Mesodermal cell (in vitro differentiated cells): ENCODE measurements at regions not wholly inside any gene's neighbourhood (a gene's known extent, or its start where the extent isn't known, plus 50 kb on each side); places are given as distances from the start of the nearest gene placed in this dataset.

Experiments
- H3K27ac ChIP-seq: 2 replicates; pipeline ENCODE4 v1.7.0; 2013; ENCODE audit warnings: mild to moderate bottlenecking, low read depth, low read length, moderate library complexity; ENCODE audit not compliant: severe bottlenecking
- H3K36me3 ChIP-seq: 2 replicates; pipeline ENCODE4 v1.7.1; 2013; ENCODE audit warnings: mild to moderate bottlenecking, low read length, moderate library complexity; ENCODE audit not compliant: control insufficient read depth, insufficient read depth
- H3K4me1 ChIP-seq: one replicate; pipeline ENCODE4 v1.7.1; 2013; ENCODE audit warnings: mild to moderate bottlenecking, low read length; ENCODE audit not compliant: insufficient read depth, control insufficient read depth, poor library complexity, severe bottlenecking
- H3K4me3 ChIP-seq: 2 replicates; pipeline ENCODE4 v1.7.0; 2013; ENCODE audit warnings: low read length, control low read depth, mild to moderate bottlenecking; ENCODE audit not compliant: insufficient read depth, poor library complexity, severe bottlenecking; ENCODE audit errors: extremely low read depth
- H3K9me3 ChIP-seq: 2 replicates; pipeline ENCODE4 v1.7.1; 2013; ENCODE audit warnings: mild to moderate bottlenecking, low read length, moderate library complexity; ENCODE audit not compliant: control insufficient read depth
- WGBS, 2 experiments: methylation state at CpG; one replicate each; pipeline ENCODE4 v1.1.5; 2013; ENCODE audit warnings: missing lambda C conversion rate in 2 of 2; ENCODE audit not compliant: insufficient coverage in 2 of 2; 5-methylcytosine and 5-hydroxymethylcytosine counted together

DNA sequence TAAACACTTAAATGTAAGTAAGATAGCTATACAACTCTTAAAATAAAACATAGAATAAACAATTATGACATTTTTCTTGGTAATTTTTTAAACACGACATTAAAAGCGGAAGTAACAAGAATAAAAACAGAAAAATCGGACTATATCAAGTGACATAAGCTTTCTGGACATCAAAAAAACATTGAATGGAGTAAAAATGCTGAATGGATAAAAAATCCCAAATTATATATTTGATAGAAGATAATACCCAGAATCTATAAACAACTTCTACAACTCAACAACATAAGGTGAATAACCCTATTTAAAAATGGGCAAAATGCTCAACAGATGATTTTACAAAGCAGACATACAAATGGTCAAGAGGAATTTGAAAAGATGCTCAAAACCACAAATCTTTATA is 1866.5 kb downstream of the TP53TG3F start:
- Histone ChIP-seq H3K9me3 (peaks cover 49% of the 10 kb centered on the region), H3K4me3 (no peak overlapping the region), H3K36me3 (no peaks in the 10 kb centered on the region), H3K4me1 (no peaks in the 10 kb centered on the region), H3K27ac (no peak overlapping the region)
- WGBS, 2 experiments = no CpG with 5 or more reads among the region's 3 CpGs

DNA sequence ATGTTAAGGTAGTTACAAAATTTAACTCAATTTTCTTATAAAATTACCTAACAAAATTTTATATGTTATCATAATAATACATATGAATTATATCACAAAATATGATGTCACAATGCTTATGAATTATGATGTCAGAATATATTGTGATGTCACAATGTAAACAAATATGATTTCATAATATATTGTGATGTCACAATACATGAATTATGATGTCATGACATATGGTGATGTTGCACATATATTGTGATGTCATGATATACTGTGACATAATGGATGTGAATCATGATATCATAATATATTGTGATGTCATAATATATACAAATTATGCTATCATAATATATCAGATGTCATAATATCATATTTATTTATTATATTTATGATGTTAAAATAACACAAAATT is 1879.9 kb downstream of the TP53TG3F start:
- H3K4me3 ChIP-seq = no peak overlapping the region
- no peak overlapping the region for H3K27ac ChIP-seq
- H3K36me3 ChIP-seq = no peaks in the 10 kb centered on the region
- no peaks in the 10 kb centered on the region for H3K4me1 ChIP-seq
- H3K9me3 ChIP-seq = peaks cover 49% of the 10 kb centered on the region

DNA sequence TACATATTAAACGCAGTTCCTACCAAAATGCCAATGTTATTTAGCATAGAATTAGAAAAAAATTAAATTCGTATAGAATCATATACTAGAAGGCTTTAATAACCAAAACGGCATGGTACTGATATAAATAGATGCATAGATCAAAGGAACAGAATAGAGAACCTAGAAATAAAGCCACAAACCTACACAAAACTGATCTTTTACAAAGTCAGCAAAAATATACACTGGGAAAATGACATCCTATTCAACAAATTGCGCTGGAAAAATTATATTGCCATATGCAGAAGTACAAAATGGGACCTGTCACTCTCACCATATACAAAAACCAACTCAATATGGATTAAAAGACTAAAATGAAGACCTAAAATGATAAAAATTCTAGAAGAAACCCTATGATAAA is 1882.6 kb downstream of the TP53TG3F start:
- H3K9me3 ChIP-seq = peaks cover 44% of the 10 kb centered on the region
- no peak overlapping the region for H3K4me3 ChIP-seq
- no CpG with 5 or more reads among the region's 4 CpGs for WGBS, 2 experiments
- H3K4me1 ChIP-seq = no peaks in the 10 kb centered on the region
- no peaks in the 10 kb centered on the region for H3K36me3 ChIP-seq
- no peak overlapping the region for H3K27ac ChIP-seq

DNA sequence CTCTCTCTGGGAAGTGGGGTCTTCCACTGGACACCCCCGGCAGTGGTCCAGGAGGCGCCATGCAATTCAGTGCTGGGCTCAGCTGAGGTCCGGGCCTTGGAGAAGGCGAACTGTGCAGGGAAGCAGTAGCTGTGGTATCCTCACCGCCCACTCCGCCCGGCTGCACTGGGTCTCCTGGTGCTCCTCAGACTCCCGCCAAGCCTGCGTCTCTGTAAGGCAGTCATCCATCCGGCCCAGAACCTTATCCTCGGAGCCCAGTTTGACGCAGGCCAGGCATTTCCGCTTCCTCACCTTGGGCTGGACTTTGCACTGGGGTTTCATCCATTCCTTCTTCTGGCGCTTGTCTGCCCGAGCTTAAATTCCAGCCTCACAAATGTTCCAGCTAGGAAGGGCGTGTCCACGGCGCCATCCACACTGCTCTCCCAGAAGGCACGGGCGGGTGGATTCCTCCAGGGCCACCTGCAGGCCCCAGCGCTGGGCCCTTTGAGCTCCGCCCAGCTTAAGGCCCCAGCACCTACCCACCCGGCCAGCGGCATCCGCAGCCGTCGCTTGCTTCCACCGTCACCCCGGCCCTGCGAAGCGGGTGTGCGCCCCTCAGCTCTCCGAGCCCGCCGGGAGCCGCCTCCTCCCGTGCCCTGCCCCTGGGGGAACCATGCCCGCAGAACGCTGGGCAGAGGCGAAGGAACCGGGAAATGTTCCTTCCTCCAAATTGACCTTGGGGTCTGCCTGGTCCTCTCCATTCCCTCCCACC is 1884.8 kb downstream of the TP53TG3F start:
- Histone ChIP-seq H3K4me3 (no peak overlapping the region), H3K36me3 (no peaks in the 10 kb centered on the region), H3K9me3 (peaks cover 35% of the 10 kb centered on the region), H3K27ac (no peak overlapping the region), H3K4me1 (no peaks in the 10 kb centered on the region)
- WGBS, 2 experiments = 89 to 91% methylated on average over 36 to 38 of the region's 41 CpGs

DNA sequence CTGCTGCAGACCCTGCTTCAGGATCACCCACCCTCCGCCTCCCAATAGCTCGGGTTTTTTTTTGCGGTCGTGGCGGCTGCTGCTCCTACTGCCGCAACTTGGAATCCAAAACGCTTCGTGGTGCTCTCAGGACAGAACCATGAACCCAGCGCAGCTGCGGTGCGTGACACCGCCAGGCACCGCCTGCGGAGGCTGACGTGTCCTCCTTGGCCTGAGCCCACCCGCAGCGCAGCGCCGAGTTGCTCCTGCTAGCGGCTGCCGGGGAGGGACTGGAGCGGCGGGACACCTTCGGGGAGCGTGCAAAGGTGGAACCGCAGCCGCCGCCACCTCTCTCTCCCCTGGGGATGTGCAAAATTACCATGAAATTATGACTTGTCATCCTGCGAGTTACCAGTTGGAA is 1893.0 kb downstream of the TP53TG3F start:
- peaks cover 15% of the 10 kb centered on the region for H3K9me3 ChIP-seq
- H3K36me3 ChIP-seq = no peaks in the 10 kb centered on the region
- H3K27ac ChIP-seq = no peak overlapping the region
- WGBS, 2 experiments = 83 to 95% methylated on average over 23 to 28 of the region's 29 CpGs
- H3K4me3 ChIP-seq = no peak overlapping the region
- no peaks in the 10 kb centered on the region for H3K4me1 ChIP-seq

DNA sequence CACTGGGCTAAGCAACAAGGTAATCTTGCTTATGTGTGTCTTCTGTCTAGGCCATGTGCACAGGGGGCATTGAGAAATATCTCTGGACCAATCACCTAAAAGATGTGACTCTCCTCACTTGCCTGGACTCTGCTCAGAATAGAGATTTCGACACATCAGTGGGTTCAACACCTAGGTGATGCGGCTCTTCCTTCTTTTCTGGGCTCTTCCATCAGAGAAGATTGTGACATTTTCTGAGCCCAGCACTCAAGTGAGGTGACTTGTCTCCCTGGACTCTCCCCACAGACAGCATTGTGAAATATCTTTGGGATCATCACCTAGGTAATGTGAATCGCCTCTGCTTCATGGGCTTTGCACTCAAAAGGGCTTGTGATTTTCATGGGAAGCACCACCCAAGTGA is 1904.1 kb downstream of the TP53TG3F start:
- H3K4me1 ChIP-seq = no peaks in the 10 kb centered on the region

DNA sequence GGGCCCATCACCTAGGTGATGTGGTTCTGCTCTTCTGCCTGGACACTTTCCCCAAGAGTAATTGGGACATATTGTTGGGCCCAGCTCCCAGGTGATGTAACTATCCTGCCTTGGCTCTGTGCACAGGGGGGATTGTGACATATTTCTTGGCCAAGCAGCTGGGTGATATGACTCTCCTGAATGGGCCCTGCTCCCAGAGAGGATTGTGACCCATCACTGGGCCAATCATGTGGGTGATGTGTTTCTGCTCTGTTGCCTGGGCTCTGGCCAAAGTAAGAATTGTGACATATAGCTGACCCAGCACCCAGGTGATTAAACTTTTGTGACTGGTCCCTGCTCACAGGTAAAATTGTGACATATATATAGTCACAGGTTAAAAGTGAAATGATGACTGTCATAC is 1904.9 kb downstream of the TP53TG3F start:
- no peak overlapping the region for H3K4me3 ChIP-seq
- H3K36me3 ChIP-seq = no peaks in the 10 kb centered on the region
- H3K9me3 ChIP-seq = peaks cover 69% of the 10 kb centered on the region
- no peak overlapping the region for H3K27ac ChIP-seq
- no peaks in the 10 kb centered on the region for H3K4me1 ChIP-seq

More for the DNA sequence above, 1904.1 kb downstream of the TP53TG3F start:
- Histone ChIP-seq H3K4me3 (no peak overlapping the region), H3K27ac (no peak overlapping the region), H3K9me3 (peaks cover 66% of the 10 kb centered on the region), H3K36me3 (no peaks in the 10 kb centered on the region)
- 53 to 63% methylated on average over 2 to 3 of the region's 3 CpGs for WGBS, 2 experiments

DNA sequence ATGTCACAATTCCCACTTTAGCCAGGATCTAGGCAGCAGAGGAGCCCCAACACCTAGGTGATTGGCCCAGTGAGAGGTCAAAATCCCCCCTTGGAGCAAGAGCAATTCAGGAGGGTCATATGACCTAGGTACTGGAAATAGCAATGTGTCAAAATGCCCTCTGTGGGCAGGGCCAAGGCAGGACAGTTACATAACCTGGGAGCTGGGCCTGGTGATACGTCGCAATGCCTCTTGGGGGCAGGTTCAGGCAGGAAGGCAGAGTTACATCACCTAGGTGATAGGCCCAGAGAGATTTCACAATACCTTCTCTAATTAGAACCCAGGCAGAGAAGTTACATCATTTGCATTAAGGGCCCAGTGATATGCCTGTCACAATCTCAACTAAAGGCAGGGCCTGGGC is 1906.3 kb downstream of the TP53TG3F start:
- Histone ChIP-seq H3K27ac (no peak overlapping the region), H3K36me3 (no peaks in the 10 kb centered on the region), H3K9me3 (peaks cover 79% of the 10 kb centered on the region), H3K4me1 (no peaks in the 10 kb centered on the region), H3K4me3 (no peak overlapping the region)
- WGBS, 2 experiments = 60 to 100% methylated on average over 1 of the region's 2 CpGs

DNA sequence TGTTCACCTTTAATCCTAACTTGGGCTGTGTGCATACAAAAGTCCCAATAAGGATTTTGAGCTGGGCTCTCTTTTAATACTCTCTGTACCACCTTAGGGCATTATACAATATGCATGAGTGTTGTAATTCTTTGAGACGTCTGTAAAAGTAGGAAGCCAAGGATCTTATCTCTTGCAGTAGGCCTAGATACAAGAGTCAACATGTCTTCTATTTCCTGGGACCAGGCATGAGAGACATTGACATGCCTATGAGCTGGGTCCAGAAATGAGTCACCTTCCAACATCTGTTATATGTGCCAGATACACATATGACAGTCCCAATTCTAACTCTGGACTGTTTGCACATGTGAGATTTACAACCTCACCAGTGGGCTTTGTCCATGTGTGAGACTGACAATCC is 1911.2 kb downstream of the TP53TG3F start:
- H3K4me3 ChIP-seq = no peak overlapping the region
- peaks cover 54% of the 10 kb centered on the region for H3K9me3 ChIP-seq
- H3K27ac ChIP-seq = no peak overlapping the region
- H3K36me3 ChIP-seq = no peaks in the 10 kb centered on the region
- whole genome bisulfite sequencing, 2 experiments = 100% methylated on average over 1 of the region's 1 CpG; no CpG with 5 or more reads in 1 of the 2 experiments
- no peaks in the 10 kb centered on the region for H3K4me1 ChIP-seq

DNA sequence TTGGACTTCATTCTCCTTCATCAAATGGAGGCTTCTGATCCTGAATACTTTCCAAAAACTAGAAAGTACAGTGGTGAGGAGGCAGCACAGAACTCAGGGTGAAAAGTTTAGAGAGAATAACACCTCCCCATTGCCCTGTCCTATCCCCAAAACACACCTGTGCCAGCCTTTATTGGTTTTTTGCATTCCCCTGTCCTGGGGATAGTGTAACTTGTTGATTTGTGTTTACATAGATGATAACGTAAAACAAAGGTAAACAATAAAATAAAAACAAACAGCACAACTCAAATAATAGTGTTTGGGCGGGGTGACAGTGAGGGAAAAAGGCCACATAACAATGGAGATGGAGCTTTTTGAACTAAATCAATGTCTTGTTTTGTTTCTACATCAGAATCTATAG is 1917.7 kb downstream of the TP53TG3F start:
- Histone ChIP-seq H3K4me1 (no peaks in the 10 kb centered on the region), H3K9me3 (peaks cover 51% of the 10 kb centered on the region), H3K27ac (no peak overlapping the region), H3K36me3 (no peaks in the 10 kb centered on the region), H3K4me3 (no peak overlapping the region)
- no CpG with 5 or more reads among the region's 2 CpGs for WGBS, 2 experiments

DNA sequence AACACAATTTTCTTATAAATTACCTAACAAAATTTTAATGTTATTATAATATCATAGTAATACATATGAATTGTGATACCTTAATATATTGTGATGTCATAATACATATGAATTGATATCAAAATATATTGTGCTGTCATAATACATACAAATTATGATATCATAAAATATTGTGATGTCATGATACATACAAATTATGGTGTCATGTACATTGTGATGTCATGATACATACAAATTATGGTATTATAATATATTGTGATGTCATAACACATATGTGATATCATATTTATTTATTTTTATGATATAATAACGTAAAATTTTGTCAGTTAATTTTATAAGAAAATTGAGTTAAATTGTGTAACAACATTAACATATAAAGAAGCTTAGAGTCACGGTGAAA is 1927.2 kb downstream of the TP53TG3F start:
- H3K4me3 ChIP-seq = no peak overlapping the region
- H3K36me3 ChIP-seq = no peaks in the 10 kb centered on the region
- H3K27ac ChIP-seq = no peak overlapping the region
- H3K9me3 ChIP-seq = peaks cover 33% of the 10 kb centered on the region
- H3K4me1 ChIP-seq = no peaks in the 10 kb centered on the region
- no CpG with 5 or more reads among the region's 2 CpGs for WGBS, 2 experiments
